HG02973 (cell line): ENCODE measurements at regions not wholly inside any gene's neighbourhood (a gene's known extent, or its start where the extent isn't known, plus 50 kb on each side); places are given as distances from the start of the nearest gene placed in this dataset.

Experiments
- ATAC-seq: cut with Tn5 transposase; IDR thresholded peaks from one replicate; pipeline ENCODE4 v1.9.1; 2021; ENCODE audit warnings: moderate library complexity; ENCODE audit not compliant: unreplicated experiment

DNA sequence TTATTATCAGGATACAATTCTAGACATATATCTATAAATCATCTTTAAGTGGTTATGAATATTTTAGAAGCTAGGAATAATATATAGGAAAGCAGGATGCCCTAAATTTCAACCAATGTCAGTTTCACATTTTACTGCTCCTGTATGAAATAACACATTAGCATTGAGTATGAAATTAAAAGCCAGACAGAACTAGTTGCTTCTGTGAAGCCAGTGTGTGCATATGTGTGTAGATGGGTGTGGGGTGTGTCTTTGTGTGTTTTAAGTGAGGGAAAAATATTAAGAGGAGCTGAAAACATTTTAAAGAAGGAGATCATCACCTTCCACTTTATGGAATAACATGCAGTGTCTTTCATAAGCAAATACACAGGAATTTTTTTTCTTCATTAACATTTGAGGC, 271.4 kb upstream of the RORA start:
- ATAC-seq: no peak

DNA sequence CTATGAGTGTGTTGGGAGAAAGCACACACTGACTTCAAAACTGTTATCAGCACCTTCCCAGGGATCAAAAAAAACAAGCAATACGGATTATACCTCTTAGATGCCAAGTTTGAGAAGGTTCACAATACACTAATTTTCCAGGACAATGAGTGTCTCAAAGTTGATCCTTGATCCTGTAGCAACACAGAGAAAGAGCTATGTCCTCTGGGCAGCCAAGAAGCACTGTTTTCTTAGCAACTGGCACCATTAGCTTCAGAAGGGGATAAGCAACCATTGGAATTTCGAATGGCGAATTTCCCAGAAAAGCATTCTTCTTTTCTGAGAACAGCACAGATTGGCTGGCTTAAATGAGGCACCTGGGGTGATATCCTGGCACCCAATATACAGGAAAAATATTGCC, 270.3 kb upstream of the RORA start:
- ATAC-seq: no peak

DNA sequence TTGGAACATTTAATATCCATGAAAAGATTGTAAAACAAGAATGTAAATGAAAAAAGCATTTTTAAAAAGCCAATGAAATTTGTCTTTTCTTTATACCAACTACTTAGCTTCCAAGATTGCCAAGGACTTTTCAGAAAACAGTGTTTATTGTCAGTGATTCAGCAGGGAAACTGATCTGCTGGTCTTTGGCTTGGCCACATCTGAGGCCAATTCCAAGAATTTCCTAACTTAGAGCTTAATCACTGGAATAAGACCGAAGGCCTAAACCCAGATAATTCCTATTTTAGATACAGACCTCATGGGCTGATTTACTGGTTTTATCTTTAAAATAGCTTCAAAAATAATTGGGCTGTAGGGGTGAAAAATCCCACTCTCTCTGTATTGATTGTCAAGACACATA, 260.5 kb upstream of the RORA start:
- ATAC-seq: no peak

DNA sequence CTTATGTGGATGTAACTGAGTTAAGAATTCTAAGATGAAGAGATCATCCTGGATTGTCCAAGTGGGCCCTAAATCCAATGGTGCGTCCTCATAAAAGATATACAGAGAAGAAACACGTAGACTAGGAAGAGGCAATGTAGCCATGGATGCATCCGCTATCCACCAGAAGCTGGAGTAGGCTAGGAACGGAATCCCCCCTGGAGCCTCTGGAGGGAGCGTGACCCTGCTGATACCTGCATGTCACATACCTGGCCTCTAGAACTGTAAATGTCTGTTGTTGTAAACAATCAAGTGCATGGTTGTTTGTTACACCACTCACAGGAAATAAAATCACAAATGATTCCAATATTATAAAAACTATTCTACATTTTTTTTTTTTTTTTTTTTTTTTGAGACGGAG, 254.5 kb upstream of the RORA start:
- no peak for ATAC-seq

DNA sequence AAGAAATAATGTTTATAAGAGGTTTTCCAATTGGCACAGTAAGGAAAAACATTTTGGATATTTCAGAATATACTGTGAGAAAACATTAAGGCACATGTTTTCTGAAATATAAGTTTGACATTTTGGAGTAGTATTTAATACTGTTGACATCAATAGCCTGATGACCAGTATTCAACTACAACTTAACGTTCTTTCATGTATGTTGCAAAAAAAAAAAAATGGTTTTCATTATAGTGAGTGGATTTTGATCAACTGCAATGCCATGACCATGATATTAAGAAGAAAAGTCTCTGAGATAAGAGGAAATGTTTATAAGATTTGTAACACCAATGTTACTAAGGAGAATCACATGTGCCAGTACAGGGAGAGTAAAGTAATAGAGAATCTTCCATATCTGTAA, 252.8 kb upstream of the RORA start:
- no peak for ATAC-seq

DNA sequence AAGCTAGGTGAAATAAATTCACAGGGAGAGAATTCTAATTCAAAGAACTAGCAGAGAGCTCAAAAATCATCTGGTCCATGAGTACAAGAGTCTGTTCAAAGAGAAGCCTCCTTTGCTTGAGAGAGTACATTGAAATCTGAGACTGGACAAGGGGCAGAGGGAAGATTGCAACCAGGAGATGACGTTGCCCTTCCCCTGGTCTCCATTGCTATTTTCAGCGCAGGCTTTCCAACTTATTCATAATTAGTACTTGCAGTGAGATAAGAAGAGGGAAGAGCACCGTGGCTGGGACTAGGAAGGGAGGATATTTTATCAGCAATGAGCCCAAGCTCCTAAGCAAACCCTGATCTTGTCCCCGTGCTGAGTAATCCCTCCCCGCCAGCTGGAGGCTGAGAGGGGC, 251.8 kb upstream of the RORA start:
- ATAC-seq: no peak

DNA sequence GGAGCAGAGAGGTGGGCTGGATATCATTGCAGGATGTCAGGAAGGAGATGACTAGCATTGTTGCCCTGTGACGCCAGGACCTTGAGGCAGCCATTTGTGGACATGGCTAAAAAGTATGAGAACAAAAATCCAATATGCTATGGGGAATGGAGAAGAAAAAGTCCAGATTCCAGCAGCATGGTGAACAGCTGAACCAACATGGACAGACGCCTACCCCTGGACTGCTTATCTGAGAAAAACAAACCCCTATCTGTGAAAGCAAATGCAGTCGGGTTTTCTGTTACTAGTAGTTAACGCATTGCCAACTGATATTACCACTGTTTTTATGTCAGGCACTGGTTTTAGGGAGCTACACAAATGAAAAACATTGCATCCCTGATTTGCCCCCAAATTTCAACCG, 251.2 kb upstream of the RORA start:
- ATAC-seq: no peak

DNA sequence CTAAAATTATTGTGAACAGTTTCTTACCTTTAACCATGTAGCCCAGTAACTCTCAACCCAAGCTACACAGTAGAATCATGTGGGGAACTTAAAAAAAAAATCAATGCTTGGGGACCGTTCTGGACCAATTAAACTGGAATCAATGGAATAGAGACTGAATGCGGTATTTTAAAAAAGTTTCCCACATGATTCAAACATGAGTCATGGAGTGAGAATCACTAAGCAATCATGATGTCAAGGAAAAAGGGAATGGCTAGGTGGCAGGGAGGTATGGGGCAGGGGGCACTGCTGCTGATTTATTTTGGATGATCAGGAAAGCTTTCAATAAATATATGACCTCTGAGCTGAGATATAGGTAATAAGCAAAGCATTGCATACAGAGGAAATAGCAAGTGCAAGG, 250.5 kb upstream of the RORA start:
- ATAC-seq: no peak

DNA sequence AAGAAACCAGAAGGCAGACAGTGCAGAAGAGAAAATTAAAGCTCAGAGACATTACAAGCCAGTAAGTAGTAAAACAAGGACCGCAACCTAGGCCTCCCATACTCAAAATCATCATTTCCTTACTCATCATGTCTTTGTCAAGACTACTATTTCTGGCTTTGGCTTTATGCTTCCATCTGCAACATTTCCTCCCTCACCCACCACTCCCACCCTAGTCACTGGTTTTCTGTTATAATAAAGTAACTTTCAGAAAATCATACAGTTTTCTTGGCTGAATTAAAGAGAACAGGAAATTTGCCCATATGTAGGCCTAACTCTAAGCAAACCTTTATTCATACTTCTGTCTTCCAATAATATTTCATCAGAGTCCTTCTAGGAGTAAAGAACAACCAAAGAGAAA, 247.6 kb upstream of the RORA start:
- ATAC-seq: no peak

DNA sequence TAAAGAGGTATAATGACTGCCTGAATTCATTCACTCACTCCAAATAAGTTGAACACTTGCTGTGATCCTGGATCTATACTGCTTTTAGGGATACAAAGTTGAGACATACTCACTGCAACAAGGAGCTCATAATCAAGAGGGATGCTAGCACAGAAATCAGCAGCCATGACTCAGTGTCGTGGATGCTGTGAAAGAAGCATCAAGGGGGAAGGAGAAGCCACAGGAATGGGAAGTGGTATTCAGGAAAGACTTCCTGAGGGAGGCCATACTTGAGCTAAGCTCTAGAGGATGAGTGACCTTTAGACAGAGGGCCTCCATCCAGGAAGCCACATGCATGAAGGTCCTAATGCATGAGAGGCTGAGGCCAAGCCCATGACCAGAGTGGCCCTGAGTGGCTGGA, 245.7 kb upstream of the RORA start:
- ATAC-seq: no peak

DNA sequence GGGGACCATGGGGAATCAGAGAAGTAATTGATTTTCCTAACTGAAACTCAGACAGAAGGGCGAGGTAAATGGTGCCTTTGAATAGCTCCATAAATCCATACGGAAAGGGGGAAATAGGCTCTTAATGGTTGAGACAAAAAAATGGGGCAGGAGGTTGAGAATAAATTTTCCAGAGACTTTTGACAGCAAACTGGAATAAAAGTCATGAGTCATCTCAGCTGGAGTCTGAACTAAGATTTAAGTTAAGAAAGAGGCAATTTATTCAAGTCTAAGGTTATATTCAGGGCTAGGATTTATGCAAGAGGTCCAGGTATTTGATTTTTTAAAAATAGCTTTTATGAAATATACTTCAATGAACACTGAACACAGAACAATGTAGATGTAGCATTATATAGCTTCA, 238.7 kb upstream of the RORA start:
- no peak for ATAC-seq

DNA sequence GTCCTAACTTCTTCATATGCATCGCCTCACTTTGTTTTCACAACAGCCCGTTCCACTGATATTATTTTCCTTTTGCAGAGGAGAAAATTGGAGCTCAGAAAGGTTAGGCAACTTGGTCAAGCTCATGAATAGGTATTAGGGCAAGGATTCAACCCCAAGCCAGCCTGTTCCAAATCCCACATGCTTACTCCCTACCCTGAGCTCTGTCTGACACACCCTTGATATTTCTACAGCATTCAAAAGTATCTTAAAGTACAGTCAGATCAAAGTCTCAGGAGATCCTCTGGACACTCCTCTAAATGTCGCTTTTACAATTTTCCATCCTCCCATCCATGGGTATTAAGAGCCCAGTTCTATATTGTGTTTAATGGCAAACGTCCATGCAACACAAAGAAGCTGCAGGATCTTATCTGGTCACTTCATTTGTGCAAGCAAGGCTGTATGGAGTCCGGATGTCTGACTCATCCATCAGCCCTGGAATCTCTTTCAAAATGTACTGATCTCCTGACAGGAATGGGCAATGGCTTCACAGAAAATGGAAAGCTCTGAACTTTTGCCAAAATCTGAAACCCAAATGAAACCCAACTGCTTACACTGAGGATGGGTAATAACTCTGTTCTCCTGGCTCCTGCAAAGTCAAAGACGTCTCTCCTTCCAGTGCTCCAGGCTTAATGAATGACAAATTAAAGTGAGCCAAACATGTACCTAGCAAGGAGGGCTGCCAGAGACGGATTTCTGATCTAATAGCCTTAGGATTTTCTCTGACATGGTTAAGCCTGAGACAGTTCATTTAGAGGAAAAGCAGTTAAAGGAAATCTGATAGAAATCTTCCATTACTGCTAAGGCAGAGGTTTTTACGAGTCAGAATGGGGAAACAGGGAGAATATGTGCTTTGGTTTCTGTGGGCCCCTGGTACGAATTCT, 230.9 kb upstream of the RORA start:
- no peak for ATAC-seq

DNA sequence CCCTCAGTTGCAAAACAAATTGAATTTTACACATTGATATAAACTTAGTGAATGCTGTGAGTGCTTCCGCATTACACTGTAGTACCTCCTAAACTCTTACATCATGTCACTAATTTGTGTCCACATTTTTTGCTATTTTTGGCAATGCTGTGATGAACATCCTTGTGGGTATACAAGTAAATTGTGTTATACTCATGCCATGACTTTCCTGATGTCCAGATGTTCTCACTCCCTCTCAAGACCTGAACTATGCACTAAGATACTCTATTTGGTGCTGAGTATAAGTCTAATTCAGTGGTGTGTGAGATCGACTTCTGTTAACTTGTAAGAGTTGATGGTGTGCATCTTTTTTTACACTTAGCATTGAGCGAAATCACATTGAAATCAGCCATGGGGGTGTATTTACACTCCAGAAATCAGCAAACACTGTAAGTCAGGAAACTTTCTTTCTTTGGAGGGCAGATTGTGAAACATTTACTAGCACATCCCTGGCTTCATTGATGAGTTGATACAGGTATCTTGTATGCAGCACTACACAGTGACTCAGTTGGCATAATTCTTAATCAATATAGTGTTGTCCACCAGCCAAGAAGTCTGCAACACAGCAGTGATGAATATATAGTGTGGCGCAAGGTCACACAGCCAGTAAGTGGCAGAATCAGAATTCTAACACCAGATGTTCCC, 228.1 kb upstream of the RORA start:
- ATAC-seq: no peak

DNA sequence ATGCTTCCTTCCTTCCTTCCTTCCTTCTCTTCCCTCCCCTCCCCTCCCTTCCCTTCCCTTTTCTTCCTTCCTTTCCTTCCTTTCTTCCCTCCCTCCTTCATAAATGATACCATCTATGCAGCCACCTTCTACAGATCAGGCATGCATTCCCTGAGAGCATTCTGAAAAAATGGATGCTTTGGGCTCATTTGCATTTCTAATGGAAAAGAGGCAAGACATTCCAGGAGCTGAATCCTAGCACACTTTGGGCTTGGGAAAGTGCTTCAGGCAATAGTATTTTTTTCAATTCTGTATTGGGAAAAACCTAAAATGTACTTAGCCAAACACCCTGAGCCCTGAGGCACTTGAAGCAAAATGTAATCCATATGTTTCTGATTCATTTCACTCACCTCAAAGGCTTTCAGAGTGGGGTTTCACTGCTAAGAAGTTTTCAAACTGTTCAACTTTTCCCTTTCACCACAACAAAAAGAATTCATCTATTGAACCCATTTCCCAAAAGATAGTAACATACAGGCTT, 220.1 kb upstream of the RORA start:
- no peak for ATAC-seq

DNA sequence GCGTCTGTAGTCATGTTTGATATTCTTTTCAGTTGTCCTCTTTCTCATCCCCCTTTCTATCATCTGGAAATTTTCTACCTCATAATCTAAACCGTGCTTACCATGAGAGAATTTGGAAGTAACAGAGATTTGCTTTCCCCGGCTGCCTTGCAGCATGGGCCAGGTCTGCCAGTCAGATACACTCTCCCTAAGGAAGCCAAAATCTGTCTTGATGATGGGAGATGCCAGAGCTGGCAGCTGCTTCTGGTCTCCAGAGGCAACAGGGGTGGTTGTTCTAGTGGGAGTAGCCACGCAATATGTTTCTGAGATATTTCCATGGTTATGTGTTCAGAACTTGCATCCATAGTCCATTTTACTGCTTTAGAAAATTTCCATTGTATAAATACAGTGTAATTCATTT, 218.9 kb upstream of the RORA start:
- no peak for ATAC-seq

DNA sequence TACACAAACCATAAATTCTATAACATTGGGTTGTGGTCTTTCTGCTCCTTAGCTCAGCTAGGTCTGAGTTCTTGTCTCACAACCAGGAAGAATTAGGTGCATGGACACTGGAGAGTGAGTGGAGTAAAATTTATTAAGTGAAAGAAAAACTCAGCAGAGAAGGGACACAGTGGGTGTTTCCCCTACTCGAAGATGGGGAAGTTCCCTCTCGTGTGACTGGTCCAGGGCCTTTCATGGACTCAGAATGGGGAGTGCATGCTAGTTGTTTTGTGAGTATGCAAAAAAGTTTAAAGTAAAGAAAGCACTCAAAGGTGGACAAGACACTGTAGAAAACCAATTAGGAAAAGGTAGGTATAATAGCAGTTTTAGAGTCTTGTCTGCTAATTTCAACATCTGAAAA, 215.5 kb upstream of the RORA start:
- ATAC-seq: no peak

DNA sequence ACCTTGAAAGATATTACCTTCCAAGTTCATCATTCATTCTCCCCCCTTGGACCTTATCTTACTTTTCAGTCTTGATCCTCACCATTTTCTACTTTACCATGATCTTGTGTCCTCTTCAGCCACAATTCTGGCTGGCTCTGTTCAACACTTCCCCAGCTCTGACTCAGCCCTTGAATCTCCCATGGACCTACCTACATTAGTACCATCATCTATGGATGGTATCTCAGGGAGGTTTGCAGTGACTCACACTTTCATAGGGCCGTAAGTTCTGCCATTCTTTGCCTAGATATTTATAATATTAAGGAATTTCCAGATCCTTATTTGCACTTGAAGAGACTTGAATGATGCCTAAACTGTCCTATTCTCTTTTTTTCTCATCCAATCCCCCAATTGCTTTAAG, 213.7 kb upstream of the RORA start:
- no peak for ATAC-seq

DNA sequence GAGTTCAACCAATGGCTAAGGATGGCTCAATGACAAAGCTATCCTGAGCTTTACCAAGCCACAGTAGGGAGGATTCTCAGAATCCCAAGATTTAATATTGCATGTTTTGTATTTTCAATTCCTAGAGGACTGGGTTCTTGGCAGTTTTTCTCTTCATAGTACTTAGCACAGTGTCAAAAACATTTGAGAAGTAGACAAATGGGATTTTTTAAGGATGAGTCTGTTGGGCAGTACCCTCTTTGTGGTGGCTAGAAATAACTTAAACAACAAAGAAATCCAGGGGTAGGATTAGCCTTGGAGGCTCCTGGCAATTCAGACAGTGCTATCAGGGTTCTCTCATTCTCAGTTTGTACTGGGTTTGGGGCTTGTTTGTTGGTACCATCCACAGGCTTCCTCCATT, 212.8 kb upstream of the RORA start:
- ATAC-seq: no peak

DNA sequence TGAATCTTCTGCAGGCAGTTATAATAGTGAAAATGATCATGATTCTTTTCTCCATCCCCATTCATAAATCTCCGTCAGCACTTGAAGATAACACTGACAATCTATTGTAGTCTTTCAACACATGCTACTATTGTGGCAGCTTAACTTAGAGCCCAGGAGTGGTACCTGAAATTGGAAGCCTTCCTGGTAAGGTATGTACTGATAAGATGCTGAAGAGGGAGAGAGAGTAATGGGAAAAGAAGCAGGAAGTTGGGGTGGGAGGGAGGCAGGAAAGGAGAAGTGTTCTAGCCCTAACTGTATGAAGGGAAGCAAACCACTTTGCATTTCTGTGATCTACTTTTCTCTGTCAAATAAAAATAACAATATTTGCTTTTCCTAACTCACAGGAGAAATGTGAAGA, 197.4 kb upstream of the RORA start:
- ATAC-seq: no peak

DNA sequence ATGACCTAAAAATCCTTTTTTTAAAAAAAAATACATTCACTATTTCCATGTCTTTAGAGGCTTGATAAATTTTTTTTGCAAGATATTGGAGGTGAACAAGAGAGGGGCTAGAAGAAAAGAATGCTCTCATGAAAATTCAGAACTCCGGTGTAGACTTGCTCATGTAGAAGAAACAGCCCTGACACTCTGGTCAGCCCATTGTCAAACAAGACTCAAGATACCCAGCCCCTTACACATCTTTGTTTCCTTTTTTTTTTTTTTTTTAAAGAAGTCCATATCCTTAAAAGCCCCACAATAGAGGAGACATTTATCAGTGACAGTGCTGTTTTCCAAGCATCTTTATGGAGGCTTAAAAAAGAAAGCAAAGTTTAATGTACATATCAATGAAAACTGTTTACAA, 196.8 kb upstream of the RORA start:
- ATAC-seq: no peak

DNA sequence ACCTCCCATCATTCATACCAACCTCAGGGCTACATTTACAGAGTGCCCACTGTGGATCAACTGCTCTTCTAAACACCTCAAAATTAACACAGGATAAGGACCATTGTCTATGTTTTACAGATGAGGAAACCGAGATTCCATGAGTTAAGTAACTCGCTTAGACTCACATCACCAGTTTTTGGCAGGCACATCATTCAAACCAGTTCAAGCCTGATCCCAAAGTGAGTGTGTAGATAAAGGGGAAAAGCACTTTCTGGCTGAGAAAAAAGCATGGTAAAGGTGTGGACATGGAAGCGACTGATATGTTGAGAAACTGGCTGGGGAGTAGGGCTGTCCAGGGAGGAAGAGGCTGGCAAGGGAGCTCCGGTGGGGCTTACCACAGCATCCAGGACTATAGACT, 193.7 kb upstream of the RORA start:
- ATAC-seq: no peak

DNA sequence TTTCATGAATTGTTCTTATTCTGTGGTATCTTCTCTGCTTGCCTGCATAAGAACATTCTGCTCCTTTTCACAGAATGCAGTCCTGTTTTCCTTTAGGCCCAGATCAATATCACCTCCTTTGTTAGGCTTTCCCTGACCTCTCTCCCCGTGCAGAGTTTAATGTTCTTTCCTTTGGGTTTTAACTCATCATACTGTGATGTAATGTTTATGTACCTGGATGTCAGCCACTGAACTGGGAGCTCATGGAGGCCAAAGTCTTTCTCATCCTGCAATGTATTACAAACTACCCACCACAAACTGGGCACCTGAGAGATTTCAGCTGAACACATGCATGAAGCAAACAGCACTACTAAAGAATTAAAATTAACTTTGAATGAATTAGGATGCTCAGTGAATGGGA, 192.8 kb upstream of the RORA start:
- ATAC-seq: no peak
